Right renal cortex interstitium (tissue), 3 donors: ENCODE measurements at regions not wholly inside any gene's neighbourhood (a gene's known extent, or its start where the extent isn't known, plus 50 kb on each side); places are given as distances from the start of the nearest gene placed in this dataset.

Experiments used
- DNase-seq, 3 donors: peaks; one replicate each; pipeline ENCODE4 v3.0.0-alpha.2; 2013; ENCODE audit warnings: low read depth in 3 of 3, low spot score in 2 of 3

DNA sequence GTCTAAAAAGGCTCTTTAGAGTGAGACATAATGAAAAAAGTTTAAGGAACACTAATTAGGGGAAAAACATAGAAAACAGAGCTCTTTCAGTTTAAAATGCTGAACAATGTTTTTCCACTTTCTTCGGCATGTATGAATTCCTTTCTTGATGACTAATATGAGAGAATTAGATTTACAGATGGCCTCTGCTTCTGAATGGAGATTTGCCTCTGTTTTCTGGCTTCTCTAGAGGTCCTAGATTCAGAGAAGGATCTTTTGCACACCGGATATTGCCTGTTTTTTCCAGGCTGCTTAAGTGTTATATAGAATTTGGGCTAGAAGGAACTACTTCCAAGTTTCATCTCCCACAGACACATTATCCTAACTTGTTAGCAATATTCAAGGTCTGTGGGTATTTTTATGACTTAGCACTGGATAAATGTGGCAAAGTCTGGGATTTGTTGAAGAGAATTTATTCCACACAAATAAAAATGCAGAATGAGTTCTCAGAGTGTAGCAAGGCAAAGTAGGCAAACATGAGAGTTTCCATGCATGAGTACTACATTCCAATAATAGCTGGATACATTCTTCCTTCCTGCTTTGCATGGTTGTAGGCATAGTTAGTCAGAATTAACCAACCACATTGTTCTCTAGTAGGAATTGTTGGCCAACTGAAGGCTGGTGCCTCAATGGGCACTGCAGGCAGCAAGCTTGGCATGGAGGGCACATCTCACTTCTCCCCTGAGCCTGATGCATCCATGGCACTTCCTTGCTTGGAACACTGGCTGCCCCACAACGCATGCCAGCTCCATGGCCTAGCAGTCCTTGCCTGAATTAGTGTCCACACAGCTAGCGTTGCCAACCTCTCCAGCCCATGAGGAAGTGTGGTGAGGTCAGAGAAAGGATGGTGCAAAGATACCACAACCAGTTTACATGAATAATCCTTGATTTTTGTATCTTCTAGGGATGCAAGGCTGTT is 224.2 kb downstream of the CLIC5 start:
- no peak for DNase-seq

DNA sequence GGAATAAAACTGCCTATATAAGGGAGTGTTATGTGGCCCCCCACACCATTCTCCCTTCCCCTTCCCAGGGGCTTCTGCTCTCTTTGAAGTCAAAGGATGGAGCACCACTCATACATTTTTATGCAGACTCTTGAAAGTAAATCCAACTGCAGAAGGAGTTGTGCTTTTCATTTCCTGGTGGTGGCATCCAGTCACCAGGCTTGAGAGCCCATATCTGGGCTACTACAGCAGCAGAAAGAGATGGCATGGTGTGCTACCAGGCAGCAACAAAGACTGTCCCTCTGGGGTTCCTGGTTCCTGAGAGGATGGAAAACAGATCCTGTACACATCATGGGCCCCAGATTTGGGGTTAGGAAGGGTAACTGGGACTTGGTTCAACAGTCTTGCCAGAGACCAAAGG is 226.4 kb downstream of the CLIC5 start:
- no peak for DNase-seq

DNA sequence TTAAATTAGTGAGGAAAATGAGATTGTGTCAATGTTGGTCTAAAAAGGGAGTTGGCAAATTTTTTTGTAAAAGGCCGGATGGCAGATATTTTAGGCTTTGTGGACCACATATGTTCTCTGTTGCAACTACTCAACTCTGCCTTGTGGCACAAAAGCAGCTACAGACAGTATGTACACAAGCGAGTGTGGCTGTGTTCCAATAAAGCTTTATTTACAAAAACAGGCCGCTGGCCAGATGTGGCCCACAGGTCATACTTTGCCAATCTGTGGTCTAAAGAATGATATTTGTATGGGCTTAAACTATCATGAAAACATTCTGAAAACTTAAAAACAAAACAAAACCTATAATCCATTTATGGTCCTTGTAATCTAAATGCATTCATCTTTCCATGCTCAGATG is 228.3 kb downstream of the CLIC5 start:
- DNase-seq: no peak

DNA sequence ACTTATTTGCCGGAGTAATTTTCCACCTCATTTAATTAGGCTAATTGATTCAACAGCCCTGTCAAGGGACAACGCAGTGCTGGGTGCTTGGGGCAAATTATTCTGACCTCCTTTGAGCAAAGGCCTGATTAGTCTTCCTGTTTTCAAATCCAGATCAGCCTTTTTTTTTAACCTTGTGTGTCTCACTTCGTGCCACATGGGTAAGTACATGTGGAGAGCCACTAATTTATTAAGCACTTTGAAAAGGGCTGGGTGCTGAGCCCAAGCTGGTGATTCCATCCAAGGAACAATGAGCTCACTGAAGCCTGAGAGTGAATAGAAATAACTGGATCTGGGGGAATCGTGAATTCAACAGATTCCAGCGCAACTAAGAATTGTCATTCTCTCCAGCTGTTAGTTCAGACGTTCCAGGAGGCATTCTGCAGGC is 229.3 kb downstream of the CLIC5 start:
- DNase-seq: no peak

DNA sequence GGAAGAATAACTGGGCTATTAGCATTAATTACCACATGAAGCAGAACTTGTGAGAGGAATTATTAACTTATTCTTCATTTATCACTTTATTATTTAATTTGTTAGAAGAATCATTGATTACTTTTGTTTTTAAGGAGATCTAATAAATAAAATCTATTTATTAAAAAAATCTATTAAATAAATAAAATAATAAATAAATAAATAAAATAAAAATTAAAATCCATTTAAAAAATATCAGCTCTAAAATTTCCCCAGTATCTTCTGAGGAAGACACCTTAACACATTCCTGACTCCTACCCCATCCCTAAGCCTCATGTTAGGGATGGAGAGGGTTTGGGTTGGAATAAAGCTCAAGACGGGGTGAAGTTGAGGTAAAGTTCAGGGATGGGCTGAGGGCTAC is 231.4 kb downstream of the CLIC5 start:
- DNase-seq: no peak

DNA sequence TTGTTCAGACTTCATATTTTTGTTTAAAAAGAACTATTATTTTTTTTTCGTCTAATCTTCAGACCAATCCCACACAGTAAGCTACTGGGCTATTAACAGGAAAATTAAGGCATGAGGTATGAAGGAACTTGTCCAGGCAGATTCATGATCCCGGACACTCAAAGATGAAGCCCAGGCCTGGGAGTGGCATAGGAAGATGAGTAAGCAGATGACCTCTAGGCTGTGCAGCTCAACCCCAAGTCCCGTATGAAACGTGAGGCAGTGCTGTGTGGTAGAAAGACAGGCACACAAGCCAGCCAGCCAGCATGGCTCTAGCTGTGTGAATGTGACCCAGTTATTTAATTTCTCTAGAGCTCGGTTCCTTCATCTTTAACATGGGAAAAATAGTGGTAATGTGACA is 231.9 kb downstream of the CLIC5 start:
- DNase-seq: no peak

DNA sequence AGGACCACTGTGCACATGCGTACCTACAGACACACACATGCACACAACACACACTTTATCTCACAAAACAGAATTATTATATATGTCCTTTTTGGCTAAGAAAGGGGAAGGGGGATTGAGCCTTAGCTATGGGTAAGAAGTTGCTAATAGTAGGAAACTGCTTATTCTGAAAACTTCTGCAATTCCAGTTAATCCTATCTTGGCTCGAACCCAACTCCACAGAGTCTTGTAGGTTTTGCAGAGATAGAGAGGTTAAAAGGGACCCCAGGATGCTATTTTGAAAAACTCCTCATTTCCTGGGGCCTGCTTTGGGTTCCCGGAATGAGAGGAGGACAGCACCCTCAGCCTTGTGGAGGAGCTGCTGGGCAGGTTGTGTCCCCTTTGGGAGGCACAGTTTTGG is 233.8 kb downstream of the CLIC5 start:
- no peak for DNase-seq

DNA sequence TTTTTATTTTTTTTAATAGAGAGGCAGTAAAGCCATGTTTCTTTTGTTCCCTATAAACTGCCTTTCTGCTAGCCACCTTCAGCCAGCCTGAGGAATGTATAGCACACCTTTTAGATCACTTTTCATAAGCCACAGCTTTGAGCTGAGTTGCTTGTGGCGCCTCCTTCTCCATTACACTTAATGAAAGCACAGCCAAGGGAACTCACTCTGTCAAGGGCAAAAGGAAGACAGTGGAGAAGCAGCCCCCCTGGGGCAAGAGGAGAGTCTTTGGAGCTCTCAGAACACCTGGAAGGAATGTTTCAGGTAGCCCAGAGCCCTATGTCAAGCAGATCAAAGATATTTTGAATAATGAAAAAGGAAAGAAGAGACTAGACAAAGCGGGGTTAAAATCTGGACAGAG is 235.1 kb downstream of the CLIC5 start:
- DNase-seq: no peak

DNA sequence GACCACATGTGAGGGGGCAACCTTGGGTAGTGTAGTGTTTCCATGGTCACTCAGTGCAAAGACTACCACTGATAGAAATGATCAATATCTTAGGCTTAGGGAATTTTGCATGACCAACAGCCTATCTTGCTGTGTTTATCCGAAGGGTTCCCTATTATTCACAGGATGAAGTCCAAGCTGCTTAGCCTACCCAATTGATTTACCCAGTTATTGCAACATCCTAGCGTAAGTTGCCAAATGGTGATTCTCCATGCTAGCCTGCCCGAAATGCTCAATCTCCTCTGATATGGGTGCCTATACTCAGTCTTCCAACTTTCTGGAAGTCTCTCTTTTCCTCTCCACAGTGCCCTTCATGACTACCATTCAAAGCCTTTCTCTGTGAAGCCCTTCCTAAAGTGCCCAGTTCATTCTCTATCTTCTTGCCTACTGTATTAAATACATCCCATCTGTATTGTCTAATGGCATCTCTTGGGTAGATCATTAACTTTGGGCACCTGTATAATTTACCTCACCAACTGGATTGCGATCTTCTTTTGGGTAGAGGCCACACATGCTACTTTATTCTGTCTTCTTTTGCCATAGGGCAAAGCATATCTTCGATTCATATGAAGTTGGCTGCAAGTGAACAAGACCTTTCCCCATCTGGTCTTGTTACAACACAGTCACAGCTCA is 240.5 kb downstream of the CLIC5 start:
- no peak for DNase-seq

DNA sequence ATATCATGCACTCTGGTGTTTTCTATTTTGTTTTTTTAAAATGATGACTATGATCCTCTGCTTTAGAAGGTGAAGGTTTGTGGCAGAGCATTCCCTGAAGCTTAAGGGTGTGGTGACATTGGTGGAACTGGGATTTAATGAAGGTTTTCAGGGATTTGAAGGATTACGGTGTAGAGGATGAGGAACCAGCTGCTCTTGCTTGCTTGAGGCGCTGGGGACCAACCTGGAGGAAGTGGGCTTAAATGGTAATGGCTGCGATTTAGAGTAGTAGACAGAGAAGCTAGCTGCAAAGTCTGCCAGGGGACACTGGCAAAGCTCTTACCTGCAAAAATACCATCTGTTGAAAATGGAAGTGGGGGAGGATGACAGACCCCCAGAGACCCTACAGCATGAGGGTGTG is 241.8 kb downstream of the CLIC5 start:
- no peak for DNase-seq

DNA sequence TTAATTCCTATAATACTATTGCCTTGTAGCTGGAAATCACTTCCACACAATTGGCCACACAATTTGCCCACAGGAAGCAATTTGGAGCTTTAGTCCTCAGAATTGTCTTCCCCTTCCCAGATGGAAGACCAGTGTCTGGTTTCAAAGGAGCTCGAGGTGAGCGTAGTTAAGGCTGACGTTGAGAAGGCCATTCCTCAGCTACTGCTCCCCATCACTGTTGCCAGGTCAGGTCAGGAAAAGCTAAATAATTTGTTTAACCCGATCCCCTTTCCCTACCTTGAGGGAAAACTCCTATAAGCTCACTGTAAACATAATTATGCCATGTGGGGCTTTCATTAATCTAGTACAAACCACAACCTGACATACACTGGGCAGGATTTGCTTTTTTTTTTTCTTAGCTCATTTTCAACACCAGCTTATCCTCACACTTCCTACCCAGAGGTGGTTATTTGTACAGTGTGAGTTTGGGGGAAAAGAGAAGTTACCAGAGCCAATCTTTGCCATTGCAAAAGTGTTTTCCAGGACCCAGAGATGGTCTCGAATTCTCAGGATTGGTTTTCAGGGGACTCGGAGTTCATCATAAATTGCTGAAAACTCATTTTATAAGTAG is 242.7 kb downstream of the CLIC5 start:
- DNase-seq: no peak

DNA sequence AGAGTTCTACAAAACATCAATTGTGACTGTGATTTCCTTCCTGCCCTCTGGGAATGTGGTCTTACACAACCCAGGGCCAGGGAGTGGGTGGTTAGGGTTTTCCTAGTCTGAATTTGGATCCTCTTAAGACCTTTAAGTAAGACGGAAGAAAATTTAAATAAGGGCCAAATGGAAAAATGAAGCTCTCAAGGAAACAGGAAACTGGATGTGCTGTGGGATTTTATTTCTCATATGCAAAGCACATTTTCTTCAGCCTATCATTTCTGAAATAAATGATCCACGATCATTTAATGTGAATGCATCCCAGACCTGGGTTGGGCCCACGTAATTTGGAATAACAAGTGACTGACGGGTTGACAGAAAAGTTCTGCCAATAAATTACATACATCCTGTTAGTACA is 243.6 kb downstream of the CLIC5 start:
- DNase-seq: no peak

DNA sequence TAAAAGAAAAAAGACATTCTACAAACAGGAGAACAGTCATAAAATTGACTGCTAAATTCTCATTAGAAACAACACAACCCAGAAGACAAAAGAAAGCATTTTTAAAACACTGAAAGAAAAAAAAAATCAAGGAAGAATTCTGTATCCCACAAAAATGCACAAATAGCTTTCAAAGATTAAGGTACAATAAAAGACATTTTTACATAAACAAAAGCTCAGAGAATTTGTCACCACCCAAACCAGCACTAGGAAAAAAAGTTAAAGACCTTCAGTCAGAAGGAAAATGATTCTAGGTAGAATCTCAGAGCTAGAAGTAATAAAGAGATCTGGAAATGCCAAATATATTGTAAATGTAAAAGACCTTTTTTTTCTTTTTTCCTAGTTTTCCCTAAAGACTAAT is 252.4 kb downstream of the CLIC5 start:
- no peak for DNase-seq

DNA sequence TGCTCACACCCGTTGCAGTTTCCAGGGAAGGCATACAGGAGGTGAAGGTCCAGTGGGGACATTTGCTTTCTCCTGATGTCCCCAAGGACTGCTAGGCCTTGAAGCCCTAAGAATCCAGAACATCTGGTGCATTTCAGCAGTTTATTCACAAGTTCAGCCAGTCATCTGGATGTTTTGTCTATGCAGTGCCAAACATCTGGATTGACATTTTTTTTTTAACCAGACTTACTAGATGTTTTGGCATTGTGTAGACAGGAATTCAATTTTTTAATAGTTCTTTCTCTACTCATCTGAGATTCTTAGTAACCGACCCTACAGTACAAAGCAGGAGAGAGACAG is 256.2 kb downstream of the CLIC5 start:
- no peak for DNase-seq

DNA sequence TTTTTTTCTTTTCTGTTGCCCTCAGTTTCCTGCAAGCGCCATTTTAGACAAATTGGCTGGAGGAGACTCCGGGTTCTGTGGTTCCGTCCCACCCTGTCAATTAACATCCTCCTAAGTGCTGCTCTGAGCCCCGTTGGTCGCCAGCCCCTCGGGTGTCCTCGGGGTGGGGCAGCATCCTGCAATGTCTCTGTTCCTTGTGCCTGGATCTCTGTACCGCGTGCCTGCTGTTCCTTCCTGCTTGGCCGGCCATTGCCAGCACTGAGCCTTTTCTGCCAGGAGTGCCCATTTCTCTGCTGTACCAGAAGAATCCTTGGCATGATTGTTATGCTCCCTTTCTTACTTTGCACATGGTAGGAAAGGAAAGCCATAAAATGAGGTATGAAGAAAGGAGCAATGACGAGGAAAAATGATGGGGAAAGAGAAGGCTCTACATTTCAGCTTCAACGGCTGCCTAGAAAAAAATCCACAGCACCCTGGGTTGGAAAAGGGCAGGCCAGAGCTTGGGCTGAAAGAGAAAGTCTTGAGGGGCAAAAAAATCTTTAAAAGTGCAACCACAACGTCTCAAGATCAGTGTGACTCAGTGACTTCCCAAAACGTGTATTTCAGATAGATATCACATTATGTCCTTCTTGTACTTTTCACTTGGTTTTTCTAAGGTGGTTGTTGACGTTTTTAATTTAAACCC is 256.7 kb downstream of the CLIC5 start:
- DNase-seq: no peak

DNA sequence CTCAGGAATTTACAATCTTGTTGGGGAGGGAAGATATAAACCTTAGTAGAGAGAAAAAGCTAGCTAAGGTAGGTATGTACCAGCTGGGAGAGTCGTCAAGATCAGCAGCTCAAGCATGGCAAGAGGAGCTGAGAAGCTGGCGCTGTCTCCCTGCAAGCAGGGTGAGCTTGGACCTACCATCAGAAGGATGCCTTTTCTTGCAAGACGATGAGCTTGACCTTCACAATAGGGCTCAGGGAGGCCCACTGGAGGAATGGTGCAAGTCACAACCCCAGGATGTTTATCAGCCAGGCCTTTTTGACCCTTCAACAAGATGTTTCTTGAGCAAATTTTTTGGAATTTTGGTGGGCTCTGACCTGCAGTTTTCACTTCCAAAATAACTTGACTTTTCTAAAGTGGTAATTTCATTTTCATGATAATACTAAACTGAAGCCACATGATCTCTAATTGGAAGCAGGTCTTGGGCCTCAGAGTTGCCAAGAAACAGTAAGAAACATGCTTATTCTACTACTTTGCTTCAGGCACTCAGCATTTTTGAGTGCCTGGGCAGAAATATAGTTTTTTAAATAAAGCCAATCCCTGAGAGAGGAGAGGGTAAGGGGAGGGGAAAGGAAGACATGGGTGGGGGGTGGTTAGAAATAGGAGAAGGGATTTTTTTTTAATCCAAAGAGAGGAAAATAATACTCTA is 258.1 kb downstream of the CLIC5 start:
- no peak for DNase-seq

DNA sequence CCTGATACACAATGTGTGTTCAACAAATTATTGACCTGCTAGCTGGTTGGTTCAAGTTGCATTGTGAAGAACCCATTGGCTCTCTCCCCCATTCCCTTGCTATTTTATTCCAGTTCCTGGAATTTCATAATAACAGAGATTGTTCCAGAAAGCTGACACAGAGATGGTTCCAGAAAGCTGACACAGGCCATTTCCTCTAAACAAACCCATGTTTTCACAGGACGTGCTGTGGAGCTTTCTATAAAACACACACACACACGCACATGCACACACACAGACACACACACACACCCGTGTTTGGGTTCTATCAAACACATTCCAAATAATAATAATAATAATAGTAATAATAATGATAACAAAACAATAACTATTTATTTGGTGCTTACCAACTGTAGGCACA is 259.1 kb downstream of the CLIC5 start:
- DNase-seq: no peak

DNA sequence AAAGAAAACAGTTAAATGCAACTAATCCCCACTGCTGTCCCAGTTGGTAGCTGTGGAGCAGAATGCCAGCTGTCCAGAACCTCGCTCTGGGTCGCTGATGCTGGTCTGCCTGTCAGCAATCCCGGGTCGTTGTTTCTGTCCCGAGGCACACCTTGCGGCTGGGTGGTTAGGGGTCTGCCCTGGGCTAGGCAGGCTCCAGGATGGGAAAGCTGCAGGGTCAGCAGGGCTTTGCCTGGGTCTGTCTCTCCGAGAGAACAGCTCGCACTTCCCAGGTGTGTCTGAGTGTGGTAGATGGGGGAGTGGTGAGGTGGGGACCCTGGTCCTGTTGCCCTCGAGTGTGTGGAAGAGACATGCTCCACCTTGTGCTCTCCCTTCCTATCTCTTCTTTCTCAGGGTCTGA is 261.2 kb downstream of the CLIC5 start:
- no peak for DNase-seq

DNA sequence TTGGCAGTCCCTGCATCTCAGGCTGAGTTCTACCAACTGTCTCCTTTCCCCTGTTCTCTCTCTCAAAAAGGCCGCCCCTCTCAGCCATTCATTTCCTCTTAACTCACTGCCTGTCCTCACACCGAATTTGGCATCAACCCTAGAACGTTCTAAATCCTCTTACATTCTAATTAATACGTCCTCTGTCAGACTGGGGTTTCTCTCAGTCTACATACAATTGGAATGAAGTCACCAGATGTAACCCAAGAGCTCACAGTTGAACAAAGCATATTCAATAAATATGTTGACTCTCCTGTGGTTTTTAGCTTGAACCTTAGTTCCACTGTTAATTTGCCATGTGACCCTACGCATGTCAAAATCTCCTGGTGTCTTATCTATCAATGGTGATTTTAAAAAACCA is 269.6 kb downstream of the CLIC5 start:
- no peak for DNase-seq

DNA sequence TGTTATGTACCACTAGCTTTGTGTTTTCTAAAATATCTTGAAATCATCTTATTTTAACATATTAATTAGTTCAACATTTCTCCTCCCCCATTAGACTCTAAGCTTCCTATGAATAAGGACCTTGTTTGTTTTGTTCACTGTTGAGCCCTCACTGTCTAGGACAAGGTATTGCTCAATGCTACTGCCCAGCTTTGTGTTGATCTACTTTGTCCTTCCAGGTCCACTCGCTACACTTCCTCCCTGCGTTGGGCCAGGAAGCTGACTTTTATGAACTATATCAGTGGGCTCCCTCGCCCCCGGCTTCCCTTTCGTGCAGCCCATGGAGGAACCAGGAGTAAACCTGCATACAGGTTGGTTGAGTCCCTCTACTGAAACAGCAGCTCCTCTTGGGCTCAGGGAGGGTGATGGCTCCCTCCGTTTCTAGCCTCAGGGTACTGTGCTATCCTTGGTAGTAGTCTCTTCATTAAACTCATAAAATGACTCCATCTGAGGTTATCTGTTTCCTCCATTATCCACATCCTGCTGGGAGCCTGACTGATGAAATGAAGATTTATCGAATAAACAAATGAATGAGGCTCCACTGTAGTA is 272.5 kb downstream of the CLIC5 start:
- no peak for DNase-seq
